ENCODE measurements at regions not wholly inside any gene's neighbourhood (a gene's known extent, or its start where the extent isn't known, plus 50 kb on each side); places are given as distances from the start of the nearest gene placed in this dataset.

DNA sequence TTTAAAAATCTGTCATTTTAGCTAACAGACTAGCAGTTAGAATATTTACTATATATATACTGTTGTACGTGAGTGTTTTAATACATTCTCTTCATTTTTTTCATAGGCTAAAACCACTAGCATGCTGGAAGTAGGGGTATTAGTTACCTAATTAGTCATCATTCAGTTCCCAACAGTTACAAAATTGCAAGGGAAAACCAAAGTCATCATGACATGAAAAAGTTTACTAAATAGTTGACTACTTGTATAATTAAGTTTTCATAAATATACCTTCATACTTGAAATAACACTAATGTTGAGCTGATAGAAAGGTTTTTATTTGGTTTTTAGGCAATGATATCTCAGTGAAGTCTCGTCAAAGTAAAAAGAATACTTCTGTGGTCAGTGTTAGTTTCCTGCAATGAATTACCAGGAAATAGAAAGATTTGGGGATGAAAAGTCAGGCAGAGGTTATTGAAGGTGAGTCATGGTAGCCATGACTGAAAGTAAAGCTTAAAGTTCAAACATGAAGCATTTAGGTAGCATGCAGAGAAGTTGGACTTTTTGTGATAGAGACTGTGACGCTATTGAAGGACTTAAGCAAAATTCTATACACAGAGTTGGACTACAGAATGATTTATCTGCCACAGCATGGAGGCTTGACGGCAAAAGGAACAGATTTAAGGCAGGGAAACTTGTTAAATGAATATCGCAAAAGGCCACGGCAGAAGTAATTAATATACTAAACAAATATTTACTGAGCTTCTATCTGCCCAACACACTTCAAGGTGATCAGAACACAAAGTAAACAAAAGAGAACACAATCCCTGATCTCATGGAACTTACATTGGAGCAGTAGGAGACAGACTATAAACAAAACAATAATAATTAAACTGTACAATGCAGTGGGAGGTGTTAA, 828.1 kb upstream of the FAT3 start:
- peaks cover 0 to 2% (median 2%) of the 10 kb centered on the region in 3 donors for H3K27me3 Mint-ChIP-seq (ENCODE audit: low read depth in 3 of 3)
- no peaks in the 10 kb centered on the region for H3K4me1 ChIP-seq (ENCODE audit: control insufficient read depth in 1 of 2, insufficient read depth in 2 of 2, low read length in 2 of 2)
- no peaks in the 10 kb centered on the region for H3K36me3 Mint-ChIP-seq
- H3K4me3 ChIP-seq (replicated peaks in 1 of 3; ENCODE audit: low read depth in 2 of 3, low read length in 3 of 3): no peak overlapping the region
- no peak overlapping the region for H3K4me3 Mint-ChIP-seq
- no peaks in the 10 kb centered on the region for H3K36me3 ChIP-seq (replicated peaks in 1 of 2; ENCODE audit: control insufficient read depth in 1 of 2, insufficient read depth in 2 of 2, low read length in 2 of 2)
- peaks cover 0 to 13% (median 3%) of the 10 kb centered on the region in 7 donors for H3K9me3 Mint-ChIP-seq
- DNase-seq: no peak
- no peaks in the 10 kb centered on the region for H4K20me1 ChIP-seq (ENCODE audit: insufficient read depth, low read length)
- peaks cover 3 to 4% of the 10 kb centered on the region in 2 donors for H3K9me3 ChIP-seq (replicated peaks in 1 of 2; ENCODE audit: control insufficient read depth in 1 of 2, insufficient read depth in 1 of 2, low read length in 2 of 2)
- H3K4me1 Mint-ChIP-seq: no peaks in the 10 kb centered on the region
- H3K79me2 ChIP-seq (ENCODE audit: insufficient read depth, low read length): no peaks in the 10 kb centered on the region
- 67% methylated on average over 1 of the region's 6 CpGs for WGBS (ENCODE audit: insufficient coverage)
- H3K27ac Mint-ChIP-seq: no peak overlapping the region
- H3K9ac ChIP-seq (ENCODE audit: insufficient read depth, low read length, poor library complexity, severe bottlenecking): no peak overlapping the region
- H3K27me3 ChIP-seq (ENCODE audit: control insufficient read depth in 2 of 2, insufficient read depth in 2 of 2, low read length in 2 of 2): no peaks in the 10 kb centered on the region
- no peak overlapping the region for H2AFZ ChIP-seq (ENCODE audit: insufficient read depth, low read depth, low read length, poor library complexity, severe bottlenecking)
- no peak overlapping the region for H3K27ac ChIP-seq (ENCODE audit: low read depth in 1 of 2, low read length in 2 of 2)
- intact Hi-C loops (cut with micrococcal nuclease): no loop called here
- TF ChIP-seq, protein P1, sequence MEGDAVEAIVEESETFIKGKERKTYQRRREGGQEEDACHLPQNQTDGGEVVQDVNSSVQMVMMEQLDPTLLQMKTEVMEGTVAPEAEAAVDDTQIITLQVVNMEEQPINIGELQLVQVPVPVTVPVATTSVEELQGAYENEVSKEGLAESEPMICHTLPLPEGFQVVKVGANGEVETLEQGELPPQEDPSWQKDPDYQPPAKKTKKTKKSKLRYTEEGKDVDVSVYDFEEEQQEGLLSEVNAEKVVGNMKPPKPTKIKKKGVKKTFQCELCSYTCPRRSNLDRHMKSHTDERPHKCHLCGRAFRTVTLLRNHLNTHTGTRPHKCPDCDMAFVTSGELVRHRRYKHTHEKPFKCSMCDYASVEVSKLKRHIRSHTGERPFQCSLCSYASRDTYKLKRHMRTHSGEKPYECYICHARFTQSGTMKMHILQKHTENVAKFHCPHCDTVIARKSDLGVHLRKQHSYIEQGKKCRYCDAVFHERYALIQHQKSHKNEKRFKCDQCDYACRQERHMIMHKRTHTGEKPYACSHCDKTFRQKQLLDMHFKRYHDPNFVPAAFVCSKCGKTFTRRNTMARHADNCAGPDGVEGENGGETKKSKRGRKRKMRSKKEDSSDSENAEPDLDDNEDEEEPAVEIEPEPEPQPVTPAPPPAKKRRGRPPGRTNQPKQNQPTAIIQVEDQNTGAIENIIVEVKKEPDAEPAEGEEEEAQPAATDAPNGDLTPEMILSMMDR (IDR thresholded peaks at IDR 0.05): no peak
- no peak overlapping the region for H3K4me2 ChIP-seq (replicated peaks; ENCODE audit: extremely low read depth, low read length, poor library complexity, severe bottlenecking)

- DNase-seq: no peak
- Histone ChIP-seq H3K4me2 (replicated peaks; ENCODE audit: extremely low read depth, low read length, poor library complexity, severe bottlenecking) (no peak overlapping the region), H2AFZ (ENCODE audit: insufficient read depth, low read depth, low read length, poor library complexity, severe bottlenecking) (no peak overlapping the region), H3K4me1 (ENCODE audit: control insufficient read depth in 1 of 2, insufficient read depth in 2 of 2, low read length in 2 of 2) (no peaks in the 10 kb centered on the region), H3K27ac (ENCODE audit: low read depth in 1 of 2, low read length in 2 of 2) (no peak overlapping the region), H3K36me3 (replicated peaks in 1 of 2; ENCODE audit: control insufficient read depth in 1 of 2, insufficient read depth in 2 of 2, low read length in 2 of 2) (no peaks in the 10 kb centered on the region), H3K9me3 (replicated peaks in 1 of 2; ENCODE audit: control insufficient read depth in 1 of 2, insufficient read depth in 1 of 2, low read length in 2 of 2) (peaks cover 0 to under 1% of the 10 kb centered on the region in 2 donors), H3K27me3 (ENCODE audit: control insufficient read depth in 2 of 2, insufficient read depth in 2 of 2, low read length in 2 of 2) (no peaks in the 10 kb centered on the region), H4K20me1 (ENCODE audit: insufficient read depth, low read length) (no peaks in the 10 kb centered on the region), H3K9ac (ENCODE audit: insufficient read depth, low read length, poor library complexity, severe bottlenecking) (no peak overlapping the region), H3K4me3 (replicated peaks in 1 of 3; ENCODE audit: low read depth in 2 of 3, low read length in 3 of 3) (no peak overlapping the region), H3K79me2 (ENCODE audit: insufficient read depth, low read length) (no peaks in the 10 kb centered on the region)
- Mint-ChIP-seq H3K4me1 (no peaks in the 10 kb centered on the region), H3K27me3 (ENCODE audit: low read depth in 3 of 3) (peaks cover 0 to 2% (median 2%) of the 10 kb centered on the region in 3 donors), H3K4me3 (no peak overlapping the region), H3K36me3 (no peaks in the 10 kb centered on the region), H3K27ac (no peak overlapping the region), H3K9me3 (peaks cover 0 to 10% (median 3%) of the 10 kb centered on the region in 7 donors)
- WGBS (ENCODE audit: insufficient coverage): 69% methylated on average over 3 of the region's 5 CpGs
- intact Hi-C loops (cut with micrococcal nuclease): no loop called here
- TF ChIP-seq, protein P1 (IDR thresholded peaks at IDR 0.05): no peak
Measured at GRCh38 chr11:91394727-91395414, 829.7 kb upstream of the FAT3 start.

Data from CD14-positive monocyte (primary cell).